ENCODE measurements at regions not wholly inside any gene's neighbourhood (a gene's known extent, or its start where the extent isn't known, plus 50 kb on each side); places are given as distances from the start of the nearest gene placed in this dataset.

- no peak for TF ChIP-seq CTCF (IDR thresholded peaks at IDR 0.05 in 4 of 5, conservative IDR thresholded peaks at IDR 0.05 in 1 of 5)
- no peak for TF ChIP-seq POLR2A (IDR thresholded peaks at IDR 0.05)
- in situ Hi-C loops (cut with MboI; ENCODE audit: low sequenced_read_pairs in 4 of 4) (no loop called here), intact Hi-C loops (cut with DNase I; ENCODE audit: low total_unique reads) (no loop called here)
- no peaks in the 10 kb centered on the region for H3K4me1 ChIP-seq
- ATAC-seq (no peak), DNase-seq (no peak)
- H3K27ac ChIP-seq: no peak overlapping the region
- no peak overlapping the region for H3K4me3 ChIP-seq
- no peaks in the 10 kb centered on the region for H3K27me3 ChIP-seq
- no peaks in the 10 kb centered on the region for H3K36me3 ChIP-seq
- H3K9me3 ChIP-seq: no peaks in the 10 kb centered on the region
These were observed 1123.7 kb upstream of the PABPC4L start for GRCh38 chr4:135325264-135325663.

GRCh38 chr4:135319685-135320084 is 1118.1 kb upstream of the PABPC4L start:
- Histone ChIP-seq H3K9me3 (no peaks in the 10 kb centered on the region), H3K4me1 (no peaks in the 10 kb centered on the region), H3K36me3 (no peaks in the 10 kb centered on the region), H3K27me3 (no peaks in the 10 kb centered on the region), H3K4me3 (no peak overlapping the region), H3K27ac (no peak overlapping the region)
- ATAC-seq (no peak), DNase-seq (no peak)
- in situ Hi-C loops (cut with MboI; ENCODE audit: low sequenced_read_pairs in 4 of 4): no loop called here
- TF ChIP-seq POLR2A (IDR thresholded peaks at IDR 0.05) (no peak), CTCF (IDR thresholded peaks at IDR 0.05 in 4 of 5, conservative IDR thresholded peaks at IDR 0.05 in 1 of 5) (no peak)
- intact Hi-C loops (cut with DNase I; ENCODE audit: low total_unique reads): no loop called here

- TF ChIP-seq CTCF (IDR thresholded peaks at IDR 0.05 in 4 of 5, conservative IDR thresholded peaks at IDR 0.05 in 1 of 5) (no peak), POLR2A (IDR thresholded peaks at IDR 0.05) (no peak)
- in situ Hi-C loops (cut with MboI; ENCODE audit: low sequenced_read_pairs in 4 of 4) (no loop called here), intact Hi-C loops (cut with DNase I; ENCODE audit: low total_unique reads) (no loop called here)
- H3K36me3 ChIP-seq: no peaks in the 10 kb centered on the region
- H3K27ac ChIP-seq: no peak overlapping the region
- no peak overlapping the region for H3K4me3 ChIP-seq
- no peaks in the 10 kb centered on the region for H3K9me3 ChIP-seq
- H3K27me3 ChIP-seq: no peaks in the 10 kb centered on the region
- DNase-seq: no peak
- no peaks in the 10 kb centered on the region for H3K4me1 ChIP-seq
- no peak for ATAC-seq
These were observed 1114.7 kb upstream of the PABPC4L start for GRCh38 chr4:135316266-135316779.

GRCh38 chr4:135290136-135290535 is 1088.5 kb upstream of the PABPC4L start:
- Histone ChIP-seq H3K9me3 (no peaks in the 10 kb centered on the region), H3K4me3 (no peak overlapping the region), H3K36me3 (no peaks in the 10 kb centered on the region), H3K27ac (no peak overlapping the region), H3K4me1 (no peaks in the 10 kb centered on the region), H3K27me3 (no peaks in the 10 kb centered on the region)
- TF ChIP-seq POLR2A (IDR thresholded peaks at IDR 0.05) (no peak), CTCF (IDR thresholded peaks at IDR 0.05 in 4 of 5, conservative IDR thresholded peaks at IDR 0.05 in 1 of 5) (no peak)
- DNase-seq (no peak), ATAC-seq (no peak)
- intact Hi-C loops (cut with DNase I; ENCODE audit: low total_unique reads): no loop called here
- in situ Hi-C loops (cut with MboI; ENCODE audit: low sequenced_read_pairs in 4 of 4): no loop called here

- Histone ChIP-seq H3K27me3 (no peaks in the 10 kb centered on the region), H3K36me3 (no peaks in the 10 kb centered on the region), H3K9me3 (no peaks in the 10 kb centered on the region), H3K4me1 (no peaks in the 10 kb centered on the region), H3K4me3 (no peak overlapping the region), H3K27ac (no peak overlapping the region)
- no peak for TF ChIP-seq CTCF (IDR thresholded peaks at IDR 0.05 in 4 of 5, conservative IDR thresholded peaks at IDR 0.05 in 1 of 5)
- TF ChIP-seq POLR2A (IDR thresholded peaks at IDR 0.05): no peak
- ATAC-seq: no peak
- no peak for DNase-seq
- intact Hi-C loops (cut with DNase I; ENCODE audit: low total_unique reads): no loop called here
- in situ Hi-C loops (cut with MboI; ENCODE audit: low sequenced_read_pairs in 4 of 4): no loop called here
These were observed 1082.3 kb upstream of the PABPC4L start for GRCh38 chr4:135283934-135284333.

All from gastrocnemius medialis (tissue), 4 donors.